ENCODE measurements at regions not wholly inside any gene's neighbourhood (a gene's known extent, or its start where the extent isn't known, plus 50 kb on each side); places are given as distances from the start of the nearest gene placed in this dataset.

GRCh38 chr9:18056993-18057369 lies 417.0 kb upstream of the ADAMTSL1 start:
- TF ChIP-seq POLR2A (IDR thresholded peaks at IDR 0.05) = no peak
- TF ChIP-seq, protein P1, sequence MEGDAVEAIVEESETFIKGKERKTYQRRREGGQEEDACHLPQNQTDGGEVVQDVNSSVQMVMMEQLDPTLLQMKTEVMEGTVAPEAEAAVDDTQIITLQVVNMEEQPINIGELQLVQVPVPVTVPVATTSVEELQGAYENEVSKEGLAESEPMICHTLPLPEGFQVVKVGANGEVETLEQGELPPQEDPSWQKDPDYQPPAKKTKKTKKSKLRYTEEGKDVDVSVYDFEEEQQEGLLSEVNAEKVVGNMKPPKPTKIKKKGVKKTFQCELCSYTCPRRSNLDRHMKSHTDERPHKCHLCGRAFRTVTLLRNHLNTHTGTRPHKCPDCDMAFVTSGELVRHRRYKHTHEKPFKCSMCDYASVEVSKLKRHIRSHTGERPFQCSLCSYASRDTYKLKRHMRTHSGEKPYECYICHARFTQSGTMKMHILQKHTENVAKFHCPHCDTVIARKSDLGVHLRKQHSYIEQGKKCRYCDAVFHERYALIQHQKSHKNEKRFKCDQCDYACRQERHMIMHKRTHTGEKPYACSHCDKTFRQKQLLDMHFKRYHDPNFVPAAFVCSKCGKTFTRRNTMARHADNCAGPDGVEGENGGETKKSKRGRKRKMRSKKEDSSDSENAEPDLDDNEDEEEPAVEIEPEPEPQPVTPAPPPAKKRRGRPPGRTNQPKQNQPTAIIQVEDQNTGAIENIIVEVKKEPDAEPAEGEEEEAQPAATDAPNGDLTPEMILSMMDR (IDR thresholded peaks at IDR 0.05) = no peak

Data from esophagus squamous epithelium (tissue), 4 donors.